GM12878 (cell line): ENCODE measurements at regions not wholly inside any gene's neighbourhood (a gene's known extent, or its start where the extent isn't known, plus 50 kb on each side); places are given as distances from the start of the nearest gene placed in this dataset.

Experiments
- ATAC-seq: fragments of 200-7000 bp; cut with Tn5 transposase; 3 replicates; pipeline ENCODE4 v1.9.1; 2020; ENCODE audit warnings: mild to moderate bottlenecking, moderate library complexity
- BruUV-seq: library from RNA; stranded (reverse); fragments of 400-500 nt; replicated peaks from 2 replicates; lab custom pipeline; 2021; lab: Mats Ljungman, UMichigan
- CTCF ChIA-PET: fragments of 300-600 bp; sonication (Branson Sonifier 250); formaldehyde crosslinking; extraction: SDS; loops from one replicate; lab custom pipeline; 2021; ENCODE audit warnings: inconsistent platforms; lab: Yijun Ruan, JAX
- POLR2A ChIA-PET: fragments of 350-600 bp; formaldehyde crosslinking; extraction: SDS; loops from one replicate; lab custom pipeline; 2021; ENCODE audit warnings: inconsistent platforms; lab: Charles Lee
- RAD21 ChIA-PET: fragments of 300-600 bp; sonication (Branson Sonifier 250); formaldehyde crosslinking; loops from one replicate; lab custom pipeline; 2023; ENCODE audit warnings: antibody characterized with exemption; ENCODE audit not compliant: unreplicated experiment; lab: Charles Lee
- SMC1A ChIA-PET: fragments of 300-600 bp; sonication (Branson Sonifier 250); formaldehyde crosslinking; loops from one replicate; lab custom pipeline; 2023; ENCODE audit not compliant: unreplicated experiment, uncharacterized antibody; lab: Charles Lee
- DNase-seq: peaks from one replicate; pipeline ENCODE4 v3.0.0-alpha.2; 2011; ENCODE audit warnings: low read depth, low spot score
- FAIRE-seq: peaks from 3 replicates; lab custom pipeline; 2011; peaks lifted over from hg19 to GRCh38; lab: Jason Lieb, UNC
- H2AFZ ChIP-seq: 2 replicates; pipeline ENCODE4 v1.6.0; 2011; ENCODE audit warnings: low read depth, low read length, control low read depth; ENCODE audit not compliant: control insufficient read depth
- H3K27ac ChIP-seq: 2 replicates; pipeline ENCODE4 v1.5.1; 2011; ENCODE audit warnings: control low read depth; ENCODE audit not compliant: control insufficient read depth, insufficient read depth
- H3K27me3 ChIP-seq, 2 experiments: replicated peaks in 1 of 2; 2 replicates each; pipeline versions ENCODE4 v1.6.0 to v1.6.1; 2011; ENCODE audit warnings: low read length in 1 of 2; ENCODE audit not compliant: control insufficient read depth in 2 of 2, insufficient read depth in 2 of 2
- H3K36me3 ChIP-seq, 2 experiments: 2 replicates each; pipeline ENCODE4 v1.5.1; 2011; ENCODE audit warnings: low read length in 1 of 2; ENCODE audit not compliant: control insufficient read depth in 2 of 2, insufficient read depth in 2 of 2
- H3K4me1 ChIP-seq: 2 replicates; pipeline ENCODE4 v1.6.1; 2011; ENCODE audit warnings: mild to moderate bottlenecking, low read length, moderate library complexity, mixed read lengths; ENCODE audit not compliant: control insufficient read depth, insufficient read depth
- H3K4me2 ChIP-seq: 2 replicates; pipeline ENCODE4 v1.6.0; 2011; ENCODE audit warnings: control low read depth; ENCODE audit not compliant: control insufficient read depth, insufficient read depth
- H3K4me3 ChIP-seq: fragments of 200-600 bp; sonication (generic); 2 replicates; pipeline ENCODE4 v1.5.1; 2016
- H3K79me2 ChIP-seq: 2 replicates; pipeline ENCODE4 v1.6.0; 2011; ENCODE audit warnings: low read length; ENCODE audit not compliant: control insufficient read depth, insufficient read depth
- H3K9ac ChIP-seq: 2 replicates; pipeline ENCODE4 v1.8.0; 2011; ENCODE audit warnings: low read length, control low read depth, mixed read lengths; ENCODE audit not compliant: control insufficient read depth, insufficient read depth
- H3K9me3 ChIP-seq: replicated peaks from 3 replicates; pipeline ENCODE4 v1.5.1; 2011; ENCODE audit warnings: mild to moderate bottlenecking, low read length; ENCODE audit not compliant: control insufficient read depth, insufficient read depth
- H4K20me1 ChIP-seq: 2 replicates; pipeline ENCODE4 v1.6.0; 2011; ENCODE audit not compliant: control insufficient read depth, insufficient read depth
- CBX3 ChIP-seq: fragments of 200-600 bp; sonication (generic); IDR thresholded peaks from 2 replicates; pipeline ENCODE4 v1.6.1; 2016; ENCODE audit warnings: low read depth, borderline replicate concordance
- DPF2 ChIP-seq: fragments of 450-650 bp; IDR thresholded peaks from 2 replicates; pipeline ENCODE4 v1.6.1; 2017; ENCODE audit warnings: mild to moderate bottlenecking
- HDAC6 ChIP-seq: fragments of 200-600 bp; sonication (generic); IDR thresholded peaks from one replicate; pipeline ENCODE4 v1.8.0; 2017; ENCODE audit warnings: antibody characterized with exemption; ENCODE audit not compliant: unreplicated experiment
- IRF4 ChIP-seq: IDR thresholded peaks from 2 replicates; pipeline ENCODE4 v1.6.1; 2011; ENCODE audit warnings: low read depth, low read length
- LARP7 ChIP-seq: fragments of 450-650 bp; IDR thresholded peaks from 2 replicates; pipeline ENCODE4 v1.6.1; 2017; ENCODE audit warnings: mild to moderate bottlenecking
- NFXL1 ChIP-seq: fragments of 450-650 bp; IDR thresholded peaks from 2 replicates; pipeline ENCODE4 v1.6.1; 2017; ENCODE audit warnings: antibody characterized with exemption, mild to moderate bottlenecking, borderline replicate concordance
- PAX8 ChIP-seq: fragments of 450-650 bp; IDR thresholded peaks from 2 replicates; pipeline ENCODE4 v1.6.1; 2017; ENCODE audit warnings: mild to moderate bottlenecking, moderate library complexity
- POU2F2 ChIP-seq: IDR thresholded peaks from 3 replicates; pipeline ENCODE4 v1.6.1; 2011; ENCODE audit warnings: low read depth, mild to moderate bottlenecking, low read length, borderline replicate concordance
- SREBF1 ChIP-seq: IDR thresholded peaks from 2 replicates; pipeline ENCODE4 v1.6.1; 2012; ENCODE audit warnings: mild to moderate bottlenecking, low read length
- WGBS: methylation state at CpG from one replicate; pipeline ENCODE4 v1.1.6; 2016; ENCODE audit warnings: low lambda C conversion rate; ENCODE audit not compliant: insufficient replicate concordance, insufficient coverage; ENCODE audit errors: missing lambda C conversion rate; 5-methylcytosine and 5-hydroxymethylcytosine counted together
- in situ Hi-C: fragments of 300-500 bp; cut with MboI; formaldehyde crosslinking; loops from 9 replicates; pipeline ENCODE4 v1.14.3; 2018; ENCODE audit warnings: mixed read lengths
- intact Hi-C: fragments of 100-400 bp; cut with micrococcal nuclease; formaldehyde crosslinking; loops from one replicate; pipeline ENCODE4 v1.14.2; 2022; ENCODE audit not compliant: unreplicated experiment
- TF ChIP-seq, protein P1 (sequence below): IDR thresholded peaks from 2 replicates; pipeline ENCODE4 v1.6.1; 2011; ENCODE audit warnings: low read depth, mild to moderate bottlenecking, low read length, moderate library complexity, borderline replicate concordance; ENCODE audit errors: extremely low read depth
- TF ChIP-seq, protein P2 (sequence below): IDR thresholded peaks from 2 replicates; pipeline ENCODE4 v1.6.1; 2012; ENCODE audit warnings: mild to moderate bottlenecking, low read depth, low read length

DNA sequence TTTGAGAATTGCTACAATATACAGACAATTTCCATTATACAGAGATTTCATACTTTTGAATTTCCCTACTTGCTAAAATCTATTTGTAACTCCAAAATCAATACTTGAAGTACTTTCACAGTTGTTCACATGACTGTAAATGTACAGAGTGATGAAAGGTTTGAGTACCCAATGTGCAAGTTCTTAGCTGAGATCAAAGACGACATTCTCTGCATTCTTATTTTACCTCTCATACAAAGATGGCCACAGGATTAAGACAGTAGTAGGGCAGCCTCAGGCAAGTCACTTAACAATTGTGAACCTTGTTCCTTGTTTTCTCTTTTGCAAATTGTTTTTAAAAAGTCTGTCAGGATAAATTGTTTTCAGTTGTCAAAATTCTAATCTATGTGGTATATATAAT lies 255.9 kb upstream of the KITLG start:
- no peak overlapping the region for H3K4me2 ChIP-seq
- CTCF ChIA-PET: no interaction called here
- no peaks in the 10 kb centered on the region; the same call in 2 of the 3 replicates for H3K9me3 ChIP-seq
- no peak overlapping the region for H3K4me3 ChIP-seq
- ATAC-seq (no peak), DNase-seq (no peak), FAIRE-seq (no peak)
- H4K20me1 ChIP-seq: no peaks in the 10 kb centered on the region
- no peaks in the 10 kb centered on the region for H3K36me3 ChIP-seq
- H3K4me1 ChIP-seq: no peaks in the 10 kb centered on the region
- H3K79me2 ChIP-seq: no peaks in the 10 kb centered on the region
- TF ChIP-seq PAX8: no peak
- SMC1A ChIA-PET: no interaction called here
- no TSS peak for BruUV-seq
- H3K9ac ChIP-seq: no peak overlapping the region
- POLR2A ChIA-PET: no interaction called here
- RAD21 ChIA-PET: no interaction called here
- no peak overlapping the region for H3K27ac ChIP-seq
- no peak overlapping the region for H2AFZ ChIP-seq
- in situ Hi-C loops (no loop called here), intact Hi-C loops (no loop called here)
- WGBS: 0% methylated on average over 1 of the region's 1 CpG
- no peaks in the 10 kb centered on the region for H3K27me3 ChIP-seq

DNA sequence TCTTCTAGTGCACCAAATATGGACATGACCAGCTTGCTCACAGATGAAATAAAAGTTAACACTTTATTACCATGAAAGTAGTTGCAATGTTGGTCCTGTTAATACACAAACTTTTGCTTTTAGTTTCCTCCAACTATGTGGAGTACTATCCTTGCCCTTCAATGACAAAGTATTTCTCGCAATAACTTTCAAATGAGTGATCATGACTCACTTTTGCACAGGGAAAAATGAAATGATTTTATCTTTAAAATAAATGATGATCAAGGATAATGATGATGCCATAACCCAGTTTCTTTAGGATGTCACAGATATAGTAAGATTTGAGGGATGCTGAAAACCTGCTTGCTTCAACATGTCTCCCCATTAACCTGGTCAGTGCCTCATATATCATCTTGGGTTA lies 254.0 kb upstream of the KITLG start:
- H3K27ac ChIP-seq: no peak overlapping the region
- ATAC-seq (no peak), DNase-seq (no peak), FAIRE-seq (no peak)
- 0% methylated on average over 1 of the region's 1 CpG for WGBS
- no peaks in the 10 kb centered on the region for H4K20me1 ChIP-seq
- intact Hi-C loops (no loop called here), in situ Hi-C loops (no loop called here)
- no TSS peak for BruUV-seq
- no peaks in the 10 kb centered on the region; the same call in 2 of the 3 replicates for H3K9me3 ChIP-seq
- ChIA-PET POLR2A (no interaction called here), SMC1A (no interaction called here), RAD21 (no interaction called here), CTCF (no interaction called here)
- H3K36me3 ChIP-seq: no peaks in the 10 kb centered on the region
- no peaks in the 10 kb centered on the region for H3K27me3 ChIP-seq
- H2AFZ ChIP-seq: no peak overlapping the region
- no peak overlapping the region for H3K4me2 ChIP-seq
- no peaks in the 10 kb centered on the region for H3K79me2 ChIP-seq
- H3K4me1 ChIP-seq: no peaks in the 10 kb centered on the region
- no peak overlapping the region for H3K9ac ChIP-seq
- H3K4me3 ChIP-seq: no peak overlapping the region
- TF ChIP-seq CBX3 (no peak), LARP7 (no peak), POU2F2 (no peak), NFXL1 (no peak), DPF2 (no peak), HDAC6 (no peak), SREBF1 (no peak), IRF4 (no peak)
- TF ChIP-seq, protein P1, sequence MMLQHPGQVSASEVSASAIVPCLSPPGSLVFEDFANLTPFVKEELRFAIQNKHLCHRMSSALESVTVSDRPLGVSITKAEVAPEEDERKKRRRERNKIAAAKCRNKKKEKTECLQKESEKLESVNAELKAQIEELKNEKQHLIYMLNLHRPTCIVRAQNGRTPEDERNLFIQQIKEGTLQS: no peak
- TF ChIP-seq, protein P2, sequence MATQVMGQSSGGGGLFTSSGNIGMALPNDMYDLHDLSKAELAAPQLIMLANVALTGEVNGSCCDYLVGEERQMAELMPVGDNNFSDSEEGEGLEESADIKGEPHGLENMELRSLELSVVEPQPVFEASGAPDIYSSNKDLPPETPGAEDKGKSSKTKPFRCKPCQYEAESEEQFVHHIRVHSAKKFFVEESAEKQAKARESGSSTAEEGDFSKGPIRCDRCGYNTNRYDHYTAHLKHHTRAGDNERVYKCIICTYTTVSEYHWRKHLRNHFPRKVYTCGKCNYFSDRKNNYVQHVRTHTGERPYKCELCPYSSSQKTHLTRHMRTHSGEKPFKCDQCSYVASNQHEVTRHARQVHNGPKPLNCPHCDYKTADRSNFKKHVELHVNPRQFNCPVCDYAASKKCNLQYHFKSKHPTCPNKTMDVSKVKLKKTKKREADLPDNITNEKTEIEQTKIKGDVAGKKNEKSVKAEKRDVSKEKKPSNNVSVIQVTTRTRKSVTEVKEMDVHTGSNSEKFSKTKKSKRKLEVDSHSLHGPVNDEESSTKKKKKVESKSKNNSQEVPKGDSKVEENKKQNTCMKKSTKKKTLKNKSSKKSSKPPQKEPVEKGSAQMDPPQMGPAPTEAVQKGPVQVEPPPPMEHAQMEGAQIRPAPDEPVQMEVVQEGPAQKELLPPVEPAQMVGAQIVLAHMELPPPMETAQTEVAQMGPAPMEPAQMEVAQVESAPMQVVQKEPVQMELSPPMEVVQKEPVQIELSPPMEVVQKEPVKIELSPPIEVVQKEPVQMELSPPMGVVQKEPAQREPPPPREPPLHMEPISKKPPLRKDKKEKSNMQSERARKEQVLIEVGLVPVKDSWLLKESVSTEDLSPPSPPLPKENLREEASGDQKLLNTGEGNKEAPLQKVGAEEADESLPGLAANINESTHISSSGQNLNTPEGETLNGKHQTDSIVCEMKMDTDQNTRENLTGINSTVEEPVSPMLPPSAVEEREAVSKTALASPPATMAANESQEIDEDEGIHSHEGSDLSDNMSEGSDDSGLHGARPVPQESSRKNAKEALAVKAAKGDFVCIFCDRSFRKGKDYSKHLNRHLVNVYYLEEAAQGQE: no peak
